Rectal smooth muscle tissue (tissue), 1 donor: ENCODE measurements at regions not wholly inside any gene's neighbourhood (a gene's known extent, or its start where the extent isn't known, plus 50 kb on each side); places are given as distances from the start of the nearest gene placed in this dataset.

Source experiments
- H3K27ac ChIP-seq: one replicate; pipeline ENCODE4 v1.7.0; 2013; ENCODE audit warnings: low read depth, low read length, inconsistent platforms
- H3K27me3 ChIP-seq: one replicate; pipeline ENCODE4 v1.7.0; 2013; ENCODE audit warnings: low read length; ENCODE audit not compliant: control insufficient read depth, insufficient read depth
- H3K36me3 ChIP-seq: one replicate; pipeline ENCODE4 v1.7.0; 2013; ENCODE audit warnings: low read length; ENCODE audit not compliant: control insufficient read depth, insufficient read depth
- H3K4me1 ChIP-seq: one replicate; pipeline ENCODE4 v1.7.0; 2013; ENCODE audit warnings: low read length; ENCODE audit not compliant: control insufficient read depth, insufficient read depth
- H3K4me3 ChIP-seq: one replicate; pipeline ENCODE4 v1.7.0; 2013; ENCODE audit warnings: low read length
- H3K9ac ChIP-seq: one replicate; pipeline ENCODE4 v1.7.0; 2013; ENCODE audit warnings: low read length

GRCh38 chr5:52673495-52673894 lies 114.2 kb upstream of the ITGA1 start:
- H3K36me3 ChIP-seq, result no peaks in the 10 kb centered on the region
- no peaks in the 10 kb centered on the region for H3K4me1 ChIP-seq

GRCh38 chr5:52674815-52675545 lies 112.7 kb upstream of the ITGA1 start:
- Histone ChIP-seq H3K4me1 (no peaks in the 10 kb centered on the region), H3K9ac (no peak overlapping the region), H3K36me3 (no peaks in the 10 kb centered on the region), H3K27me3 (no peaks in the 10 kb centered on the region), H3K4me3 (no peak overlapping the region), H3K27ac (no peak overlapping the region)

More at GRCh38 chr5:52673495-52673894, 114.2 kb upstream of the ITGA1 start:
- Histone ChIP-seq H3K27ac (no peak overlapping the region), H3K4me3 (no peak overlapping the region), H3K27me3 (no peaks in the 10 kb centered on the region), H3K9ac (no peak overlapping the region)

- no peaks in the 10 kb centered on the region for H3K36me3 ChIP-seq
- H3K27me3 ChIP-seq, result no peaks in the 10 kb centered on the region
- H3K4me1 ChIP-seq, result no peaks in the 10 kb centered on the region
- H3K4me3 ChIP-seq, result no peak overlapping the region
- H3K9ac ChIP-seq, result no peak overlapping the region
- no peak overlapping the region for H3K27ac ChIP-seq
Observed at GRCh38 chr5:52682492-52682891, 105.2 kb upstream of the ITGA1 start.

GRCh38 chr5:52684051-52684450 lies 103.7 kb upstream of the ITGA1 start:
- no peaks in the 10 kb centered on the region for H3K27me3 ChIP-seq
- no peak overlapping the region for H3K4me3 ChIP-seq
- no peaks in the 10 kb centered on the region for H3K4me1 ChIP-seq
- no peak overlapping the region for H3K27ac ChIP-seq
- no peak overlapping the region for H3K9ac ChIP-seq
- H3K36me3 ChIP-seq, result no peaks in the 10 kb centered on the region

DNA sequence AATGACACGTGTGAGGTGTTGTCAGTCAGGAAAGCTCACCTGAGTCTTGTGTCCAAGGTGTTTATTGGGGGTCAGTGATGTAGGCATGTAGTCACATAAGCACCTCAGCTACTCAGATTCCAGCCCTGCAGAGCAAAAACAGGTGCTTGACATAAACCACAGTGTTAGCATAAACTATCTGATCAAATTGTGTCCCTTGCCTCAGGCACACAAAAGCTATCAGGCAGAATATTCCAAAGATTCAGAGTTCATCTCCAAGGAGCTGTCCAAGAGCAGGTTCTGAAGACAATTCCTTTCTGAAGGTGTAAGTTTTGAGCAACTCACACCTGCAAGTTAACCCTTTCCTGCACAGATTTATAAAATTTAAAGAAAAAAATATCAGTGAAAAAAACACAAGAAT lies 102.2 kb upstream of the ITGA1 start:
- Histone ChIP-seq H3K9ac (no peak overlapping the region), H3K4me1 (no peaks in the 10 kb centered on the region), H3K27me3 (no peaks in the 10 kb centered on the region), H3K36me3 (no peaks in the 10 kb centered on the region), H3K27ac (no peak overlapping the region), H3K4me3 (no peak overlapping the region)

DNA sequence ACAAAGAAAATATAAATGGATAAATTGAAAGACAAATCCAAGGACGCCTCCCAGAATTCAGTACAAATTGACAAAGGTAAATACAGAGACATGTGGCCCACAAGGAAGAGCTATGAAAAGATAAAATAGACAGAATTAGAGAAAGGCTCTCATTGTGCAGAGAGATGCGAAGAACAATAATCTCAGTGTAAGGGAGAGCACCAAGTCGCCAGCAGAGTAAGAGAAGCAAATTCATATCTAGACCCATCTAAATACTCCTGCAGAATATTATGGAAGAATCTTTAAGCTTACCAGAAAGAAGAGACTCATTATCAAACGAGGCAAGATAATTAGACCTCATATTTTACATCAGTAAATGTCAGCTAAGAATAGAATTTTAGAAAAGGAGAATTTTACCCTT lies 101.7 kb upstream of the ITGA1 start:
- Histone ChIP-seq H3K4me1 (no peaks in the 10 kb centered on the region), H3K27ac (no peak overlapping the region), H3K36me3 (no peaks in the 10 kb centered on the region), H3K4me3 (no peak overlapping the region), H3K27me3 (no peaks in the 10 kb centered on the region), H3K9ac (no peak overlapping the region)

DNA sequence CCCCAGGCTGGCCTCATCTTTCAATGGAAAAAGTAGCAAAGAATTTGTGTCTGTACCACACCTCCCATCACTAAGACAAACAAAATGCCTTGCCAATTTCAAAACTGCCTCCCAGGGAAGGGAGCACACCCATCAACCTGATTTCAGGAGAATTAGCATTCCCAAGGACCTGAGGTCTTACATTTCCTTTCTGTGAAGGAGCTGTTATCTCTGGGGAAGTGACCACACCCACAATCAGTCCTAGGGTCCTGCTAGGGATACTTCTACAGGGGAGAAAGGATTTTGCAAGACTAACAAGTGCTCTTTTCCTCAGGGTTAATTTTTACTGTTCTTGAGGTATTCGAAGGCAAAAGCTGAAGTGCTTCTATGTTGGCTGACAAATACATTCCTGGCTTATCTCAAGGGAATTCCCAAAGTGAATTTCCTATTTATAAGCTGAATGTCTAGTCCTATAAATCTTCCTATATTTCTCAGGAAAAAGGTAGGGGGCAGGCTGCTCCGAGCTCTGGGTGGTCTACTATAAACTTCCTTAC lies 97.4 kb upstream of the ITGA1 start:
- H3K4me3 ChIP-seq, result no peak overlapping the region
- no peak overlapping the region for H3K27ac ChIP-seq
- no peak overlapping the region for H3K9ac ChIP-seq
- peaks cover 2% of the 10 kb centered on the region for H3K4me1 ChIP-seq
- no peaks in the 10 kb centered on the region for H3K36me3 ChIP-seq
- no peaks in the 10 kb centered on the region for H3K27me3 ChIP-seq

DNA sequence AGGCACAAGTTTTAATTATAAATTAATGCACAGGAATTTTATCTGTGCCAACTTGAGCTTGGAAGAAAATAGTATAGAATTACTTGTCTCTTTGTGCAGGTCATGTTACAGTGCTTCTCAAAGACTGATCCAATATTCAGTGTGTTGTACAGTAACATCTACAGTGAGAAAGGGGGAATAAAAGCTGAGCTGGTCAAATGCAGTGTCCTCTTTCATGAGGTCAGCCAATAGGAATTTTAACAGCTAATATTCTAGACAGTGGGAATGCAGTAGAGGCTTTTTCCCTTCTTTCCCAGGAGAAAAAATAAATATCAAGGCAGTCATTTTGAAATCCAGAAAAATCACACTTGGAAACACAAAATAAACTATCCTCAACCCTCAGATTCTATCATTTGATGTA lies 95.7 kb upstream of the ITGA1 start:
- Histone ChIP-seq H3K9ac (no peak overlapping the region), H3K27ac (no peak overlapping the region)

DNA sequence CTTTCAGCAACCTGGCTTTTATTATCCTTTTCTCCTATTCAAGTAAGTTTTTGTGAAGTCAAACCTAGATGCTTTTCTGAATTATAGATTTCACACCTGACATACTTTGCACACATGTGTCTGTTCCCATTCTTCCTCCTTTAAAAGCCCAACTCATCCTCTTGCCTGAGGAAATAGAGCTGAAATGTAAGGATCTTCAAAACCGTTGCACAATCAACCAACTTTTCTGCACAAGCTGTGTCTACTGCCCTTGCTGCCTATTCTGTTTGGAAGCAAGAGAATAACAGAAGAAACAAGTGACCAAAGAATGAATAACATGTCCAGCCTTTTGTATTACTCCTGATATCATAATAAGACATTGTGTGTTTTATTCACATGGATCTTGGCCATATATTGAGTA lies 95.1 kb upstream of the ITGA1 start:
- Histone ChIP-seq H3K36me3 (no peaks in the 10 kb centered on the region), H3K9ac (no peak overlapping the region), H3K4me1 (peaks cover 2% of the 10 kb centered on the region), H3K27ac (no peak overlapping the region), H3K27me3 (no peaks in the 10 kb centered on the region), H3K4me3 (no peak overlapping the region)

More for the DNA sequence above, 95.7 kb upstream of the ITGA1 start:
- Histone ChIP-seq H3K27me3 (no peaks in the 10 kb centered on the region), H3K4me1 (peaks cover 2% of the 10 kb centered on the region), H3K4me3 (no peak overlapping the region), H3K36me3 (no peaks in the 10 kb centered on the region)

- Histone ChIP-seq H3K27me3 (no peaks in the 10 kb centered on the region), H3K27ac (no peak overlapping the region), H3K4me3 (no peak overlapping the region), H3K9ac (no peak overlapping the region), H3K36me3 (no peaks in the 10 kb centered on the region), H3K4me1 (peaks cover 2% of the 10 kb centered on the region)
Observed at GRCh38 chr5:52693280-52693679, 94.4 kb upstream of the ITGA1 start.

GRCh38 chr5:52693836-52694235 lies 93.9 kb upstream of the ITGA1 start:
- Histone ChIP-seq H3K36me3 (no peaks in the 10 kb centered on the region), H3K27me3 (no peaks in the 10 kb centered on the region), H3K4me1 (peaks cover 2% of the 10 kb centered on the region), H3K4me3 (no peak overlapping the region), H3K9ac (no peak overlapping the region), H3K27ac (no peak overlapping the region)

- H3K4me3 ChIP-seq, result no peak overlapping the region
- no peaks in the 10 kb centered on the region for H3K27me3 ChIP-seq
- no peak overlapping the region for H3K27ac ChIP-seq
- peaks cover 2% of the 10 kb centered on the region for H3K4me1 ChIP-seq
- no peak overlapping the region for H3K9ac ChIP-seq
- H3K36me3 ChIP-seq, result no peaks in the 10 kb centered on the region
Observed at GRCh38 chr5:52694648-52695047, 93.1 kb upstream of the ITGA1 start.

- Histone ChIP-seq H3K36me3 (no peaks in the 10 kb centered on the region), H3K9ac (no peak overlapping the region), H3K4me1 (no peaks in the 10 kb centered on the region), H3K27ac (no peak overlapping the region), H3K27me3 (no peaks in the 10 kb centered on the region), H3K4me3 (no peak overlapping the region)
Observed at GRCh38 chr5:52702877-52703276, 84.8 kb upstream of the ITGA1 start.
